ENCODE measurements at regions not wholly inside any gene's neighbourhood (a gene's known extent, or its start where the extent isn't known, plus 50 kb on each side); places are given as distances from the start of the nearest gene placed in this dataset.
"Not testable (repeated sequence)": the region's sequence is repeated elsewhere in the genome, so short reads cannot be mapped to it uniquely, and the experiment has no call there.

DNA sequence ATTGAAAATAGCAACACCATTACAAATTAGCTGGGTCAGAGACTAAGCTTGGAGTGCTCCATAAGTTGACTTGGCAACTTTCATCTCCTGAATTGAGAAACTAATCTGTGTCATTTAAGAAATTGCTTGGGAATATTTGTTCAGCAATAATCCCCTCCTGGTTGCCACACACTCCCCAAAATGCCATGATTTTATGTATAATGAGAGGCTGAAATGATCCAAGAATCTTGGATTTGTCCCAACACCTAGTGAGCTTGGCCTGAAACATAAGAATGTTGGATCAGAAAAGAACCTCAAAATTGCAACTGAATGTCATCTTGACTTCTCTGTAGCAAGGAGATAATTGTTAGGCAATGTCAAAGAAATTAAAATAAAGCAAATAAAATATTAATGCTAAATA lies 805.9 kb upstream of the ADAMTS5 start:
- TF ChIP-seq, protein P1, sequence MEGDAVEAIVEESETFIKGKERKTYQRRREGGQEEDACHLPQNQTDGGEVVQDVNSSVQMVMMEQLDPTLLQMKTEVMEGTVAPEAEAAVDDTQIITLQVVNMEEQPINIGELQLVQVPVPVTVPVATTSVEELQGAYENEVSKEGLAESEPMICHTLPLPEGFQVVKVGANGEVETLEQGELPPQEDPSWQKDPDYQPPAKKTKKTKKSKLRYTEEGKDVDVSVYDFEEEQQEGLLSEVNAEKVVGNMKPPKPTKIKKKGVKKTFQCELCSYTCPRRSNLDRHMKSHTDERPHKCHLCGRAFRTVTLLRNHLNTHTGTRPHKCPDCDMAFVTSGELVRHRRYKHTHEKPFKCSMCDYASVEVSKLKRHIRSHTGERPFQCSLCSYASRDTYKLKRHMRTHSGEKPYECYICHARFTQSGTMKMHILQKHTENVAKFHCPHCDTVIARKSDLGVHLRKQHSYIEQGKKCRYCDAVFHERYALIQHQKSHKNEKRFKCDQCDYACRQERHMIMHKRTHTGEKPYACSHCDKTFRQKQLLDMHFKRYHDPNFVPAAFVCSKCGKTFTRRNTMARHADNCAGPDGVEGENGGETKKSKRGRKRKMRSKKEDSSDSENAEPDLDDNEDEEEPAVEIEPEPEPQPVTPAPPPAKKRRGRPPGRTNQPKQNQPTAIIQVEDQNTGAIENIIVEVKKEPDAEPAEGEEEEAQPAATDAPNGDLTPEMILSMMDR (IDR thresholded peaks at IDR 0.05; ENCODE audit: low read depth, low read length): no peak
- no peak for TF ChIP-seq MYC (IDR thresholded peaks at IDR 0.05; ENCODE audit: low read depth, low read length)
- TF ChIP-seq, protein P2, sequence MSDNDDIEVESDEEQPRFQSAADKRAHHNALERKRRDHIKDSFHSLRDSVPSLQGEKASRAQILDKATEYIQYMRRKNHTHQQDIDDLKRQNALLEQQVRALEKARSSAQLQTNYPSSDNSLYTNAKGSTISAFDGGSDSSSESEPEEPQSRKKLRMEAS (IDR thresholded peaks at IDR 0.05; ENCODE audit: low read depth, low read length): no peak
- TF ChIP-seq POLR2A (IDR thresholded peaks at IDR 0.05; ENCODE audit: extremely low read depth, insufficient read length): no peak
- no peak overlapping the region for H3K4me3 ChIP-seq (ENCODE audit: low read depth, low read length)
- DNase-seq (ENCODE audit: low read depth): no peak

DNA sequence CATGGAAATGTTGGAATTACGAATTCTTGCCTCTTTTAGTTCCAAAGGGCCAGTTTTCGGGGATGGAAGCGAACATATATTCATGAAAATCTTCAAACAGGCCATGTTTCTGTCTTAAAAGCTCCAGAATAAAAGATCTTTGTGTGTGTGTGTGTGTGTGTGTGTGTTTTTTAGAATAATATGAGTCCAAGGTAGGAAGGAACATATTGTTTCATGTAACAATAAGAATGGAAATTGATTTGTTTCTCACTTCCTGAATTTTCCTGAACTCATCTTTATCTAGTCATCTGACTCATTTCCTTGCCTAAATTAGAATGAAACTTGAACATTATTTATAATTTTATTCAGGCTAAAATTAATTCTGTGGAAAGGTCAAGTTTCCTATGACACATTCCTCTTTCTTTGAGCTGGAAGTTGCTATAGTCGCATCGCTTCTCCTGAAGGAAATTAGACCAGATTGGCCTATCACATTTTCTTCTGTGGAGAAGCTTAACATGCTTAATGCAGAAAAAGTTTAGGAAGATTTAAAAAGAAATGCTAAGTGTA lies 805.1 kb upstream of the ADAMTS5 start:
- DNase-seq (ENCODE audit: low read depth): no peak
- no peak overlapping the region for H3K4me3 ChIP-seq (ENCODE audit: low read depth, low read length)
- TF ChIP-seq MYC (IDR thresholded peaks at IDR 0.05; ENCODE audit: low read depth, low read length) (no peak), POLR2A (IDR thresholded peaks at IDR 0.05; ENCODE audit: extremely low read depth, insufficient read length) (no peak)
- TF ChIP-seq, protein P2 (IDR thresholded peaks at IDR 0.05; ENCODE audit: low read depth, low read length): no peak
- TF ChIP-seq, protein P1 (IDR thresholded peaks at IDR 0.05; ENCODE audit: low read depth, low read length): no peak

DNA sequence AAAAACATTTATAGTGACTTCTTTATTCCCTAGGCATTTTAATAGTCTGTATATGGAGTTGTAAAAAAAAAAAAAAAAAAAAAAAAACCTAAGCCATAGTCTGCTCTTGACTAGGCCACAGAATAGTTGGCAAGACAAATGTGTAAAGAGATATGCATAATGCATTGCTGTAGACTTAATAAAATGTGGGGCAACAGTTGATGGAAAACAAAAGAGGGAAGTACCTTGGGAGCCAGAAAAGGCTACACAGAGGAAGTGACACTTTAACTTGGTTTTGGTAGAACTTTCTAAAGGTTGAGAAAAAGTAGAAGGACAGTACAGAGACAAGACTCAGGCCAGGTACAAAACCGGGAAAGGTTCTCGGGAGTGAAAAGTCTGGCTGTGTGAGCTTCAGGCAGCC lies 802.9 kb upstream of the ADAMTS5 start:
- no peak overlapping the region for H3K4me3 ChIP-seq (ENCODE audit: low read depth, low read length)
- no peak for TF ChIP-seq MYC (IDR thresholded peaks at IDR 0.05; ENCODE audit: low read depth, low read length)
- TF ChIP-seq POLR2A (IDR thresholded peaks at IDR 0.05; ENCODE audit: extremely low read depth, insufficient read length): no peak
- TF ChIP-seq, protein P2 (IDR thresholded peaks at IDR 0.05; ENCODE audit: low read depth, low read length): no peak
- TF ChIP-seq, protein P1 (IDR thresholded peaks at IDR 0.05; ENCODE audit: low read depth, low read length): no peak

DNA sequence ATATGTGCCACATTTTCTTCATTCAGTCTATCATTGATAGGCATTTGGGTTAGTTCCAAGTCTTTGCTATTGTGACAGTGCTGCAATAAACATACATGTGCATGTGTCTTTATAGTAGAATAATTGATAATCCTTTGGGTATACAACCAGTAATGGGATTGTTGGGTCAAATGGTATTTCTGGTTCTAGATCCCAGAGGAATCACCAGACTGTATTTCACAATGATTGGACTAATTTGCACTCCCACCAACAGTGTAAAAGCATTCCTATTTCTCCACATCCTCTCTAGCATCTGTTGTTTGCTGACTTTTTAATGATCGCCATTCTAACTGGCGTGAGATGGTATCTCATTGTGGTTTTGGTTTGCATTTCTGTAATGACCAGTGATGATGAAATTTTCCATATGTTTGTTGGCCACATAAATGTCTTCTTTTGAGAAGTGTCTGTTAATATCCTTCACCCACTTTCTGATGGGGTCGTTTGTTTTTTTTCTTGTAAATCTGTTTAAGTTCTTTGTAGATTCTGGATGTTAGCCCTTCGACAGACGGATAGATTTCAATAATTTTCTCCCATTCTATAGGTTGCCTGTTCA lies 801.3 kb upstream of the ADAMTS5 start:
- DNase-seq (ENCODE audit: low read depth): peak; percentile 1
- not testable (repeated sequence) for H3K4me3 ChIP-seq (ENCODE audit: low read depth, low read length)

More for the DNA sequence above, 802.9 kb upstream of the ADAMTS5 start:
- DNase-seq (ENCODE audit: low read depth): peak; percentile 13

DNA sequence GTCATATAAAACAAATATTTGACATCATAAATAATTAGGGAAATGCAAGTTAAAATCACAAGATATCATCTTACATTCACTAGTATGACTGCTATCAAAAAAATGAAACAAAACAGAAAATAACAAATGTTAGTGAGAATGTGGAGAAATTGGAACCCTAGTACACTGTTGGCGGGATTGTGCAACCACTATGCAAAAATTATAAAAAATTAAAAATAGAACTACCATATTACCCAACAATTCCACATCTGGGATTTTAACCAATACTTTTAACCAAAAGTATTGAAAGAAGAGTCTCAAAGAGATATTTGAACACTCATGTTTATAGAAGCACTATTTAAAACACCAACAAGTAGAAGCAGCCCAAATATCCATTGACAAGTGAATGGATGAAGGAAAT lies 797.2 kb upstream of the ADAMTS5 start:
- no peak overlapping the region for H3K4me3 ChIP-seq (ENCODE audit: low read depth, low read length)
- DNase-seq (ENCODE audit: low read depth): no peak
- TF ChIP-seq MYC (IDR thresholded peaks at IDR 0.05; ENCODE audit: low read depth, low read length) (no peak), POLR2A (IDR thresholded peaks at IDR 0.05; ENCODE audit: extremely low read depth, insufficient read length) (no peak)
- TF ChIP-seq, protein P1 (IDR thresholded peaks at IDR 0.05; ENCODE audit: low read depth, low read length): no peak
- TF ChIP-seq, protein P2 (IDR thresholded peaks at IDR 0.05; ENCODE audit: low read depth, low read length): no peak

DNA sequence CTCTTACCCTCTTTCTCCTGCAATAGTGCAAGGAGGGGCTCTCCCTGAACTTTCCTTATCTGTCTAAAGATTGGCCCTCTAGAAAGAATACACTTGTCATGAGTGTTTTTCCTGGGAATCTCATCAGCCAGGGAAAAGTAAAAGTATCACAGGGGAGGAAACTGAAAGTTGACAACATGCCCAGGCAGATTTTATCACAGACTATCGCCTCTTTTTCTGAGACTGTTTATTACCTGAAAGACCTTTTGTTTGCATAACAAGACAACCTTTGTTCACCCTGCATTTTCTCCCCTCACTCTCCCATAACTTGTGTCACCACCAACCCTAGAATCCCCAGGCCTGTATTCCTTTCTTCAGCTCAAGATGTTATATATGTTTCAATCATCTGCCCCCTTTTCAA lies 794.7 kb upstream of the ADAMTS5 start:
- DNase-seq (ENCODE audit: low read depth): no peak

More for the DNA sequence above, 794.7 kb upstream of the ADAMTS5 start:
- TF ChIP-seq, protein P2 (IDR thresholded peaks at IDR 0.05; ENCODE audit: low read depth, low read length): no peak
- H3K4me3 ChIP-seq (ENCODE audit: low read depth, low read length): no peak overlapping the region

Measured in NB4 (cell line).